GM23338 (cell line): ENCODE measurements at regions not wholly inside any gene's neighbourhood (a gene's known extent, or its start where the extent isn't known, plus 50 kb on each side); places are given as distances from the start of the nearest gene placed in this dataset.

Experiments used
- ATAC-seq: fragments of 200-7000 bp; cut with Tn5 transposase; 3 replicates; pipeline ENCODE4 v1.9.1; 2020
- DNase-seq: peaks from one replicate; pipeline ENCODE4 v3.0.0-alpha.2; 2015; ENCODE audit warnings: low spot score
- H2AFZ ChIP-seq: fragments of 200-600 bp; sonication (generic); 2 replicates; pipeline ENCODE4 v1.8.0; 2016; ENCODE audit warnings: antibody characterized with exemption, mild to moderate bottlenecking, moderate library complexity
- H3F3A ChIP-seq: fragments of 200-600 bp; sonication (generic); replicated peaks from 2 replicates; pipeline ENCODE4 v1.8.0; 2017; ENCODE audit warnings: antibody characterized with exemption, mixed run types, low read depth
- H3K27ac ChIP-seq: fragments of 200-600 bp; sonication (generic); 2 replicates; pipeline ENCODE4 v1.6.1; 2016; ENCODE audit warnings: low read depth
- H3K27me3 ChIP-seq: fragments of 200-600 bp; sonication (generic); 2 replicates; pipeline ENCODE4 v1.8.0; 2016; ENCODE audit warnings: mild to moderate bottlenecking, mixed run types, moderate library complexity; ENCODE audit not compliant: insufficient read depth
- H3K36me3 ChIP-seq: fragments of 200-600 bp; sonication (generic); 2 replicates; pipeline ENCODE4 v1.8.0; 2016; ENCODE audit warnings: mild to moderate bottlenecking; ENCODE audit not compliant: insufficient read depth
- H3K4me1 ChIP-seq: fragments of 200-600 bp; sonication (generic); 2 replicates; pipeline ENCODE4 v1.8.0; 2016; ENCODE audit warnings: mild to moderate bottlenecking, moderate library complexity; ENCODE audit not compliant: insufficient read depth
- H3K4me2 ChIP-seq: fragments of 200-600 bp; sonication (generic); 2 replicates; pipeline ENCODE4 v1.7.1; 2017; ENCODE audit warnings: mixed run types
- H3K4me3 ChIP-seq: fragments of 200-600 bp; sonication (generic); 2 replicates; pipeline ENCODE4 v1.6.1; 2016; ENCODE audit warnings: mixed run types
- H3K79me2 ChIP-seq: fragments of 200-600 bp; sonication (generic); replicated peaks from 2 replicates; pipeline ENCODE4 v1.8.0; 2017; ENCODE audit warnings: mild to moderate bottlenecking; ENCODE audit not compliant: insufficient read depth
- H3K9me2 ChIP-seq: fragments of 200-600 bp; sonication (generic); 2 replicates; pipeline ENCODE4 v1.8.0; 2017; ENCODE audit not compliant: insufficient read depth
- H4K20me1 ChIP-seq: fragments of 200-600 bp; sonication (generic); replicated peaks from 2 replicates; pipeline ENCODE4 v1.8.0; 2017; ENCODE audit warnings: mild to moderate bottlenecking; ENCODE audit not compliant: insufficient read depth
- H3K27ac Mint-ChIP-seq: 2 replicates; pipeline ENCODE4 v1.8.0; 2020; ENCODE audit warnings: inconsistent platforms, mild to moderate bottlenecking, moderate library complexity, mixed read lengths
- H3K27me3 Mint-ChIP-seq: 3 replicates; pipeline ENCODE4 v1.8.0; 2022; ENCODE audit warnings: low read depth, mild to moderate bottlenecking, moderate library complexity, mixed read lengths, inconsistent platforms; ENCODE audit not compliant: insufficient read depth, poor library complexity
- H3K36me3 Mint-ChIP-seq: 3 replicates; pipeline ENCODE4 v1.8.0; 2021; ENCODE audit warnings: low read depth, mild to moderate bottlenecking, inconsistent platforms, moderate library complexity, mixed read lengths
- H3K4me1 Mint-ChIP-seq: 3 replicates; pipeline ENCODE4 v1.8.0; 2020; ENCODE audit warnings: mild to moderate bottlenecking, inconsistent platforms, mixed read lengths
- H3K4me3 Mint-ChIP-seq: 3 replicates; pipeline ENCODE4 v1.8.0; 2021; ENCODE audit warnings: moderate library complexity, mild to moderate bottlenecking, inconsistent platforms, mixed read lengths
- H3K9me3 Mint-ChIP-seq: 3 replicates; pipeline ENCODE4 v1.8.0; 2020; ENCODE audit warnings: moderate library complexity, mild to moderate bottlenecking, inconsistent platforms, mixed read lengths
- CREB1 ChIP-seq: fragments of 250-450 bp; sonication (Bioruptor Pico); IDR thresholded peaks from 2 replicates; pipeline ENCODE4 v1.5.0; 2020; ENCODE audit warnings: low read depth, mild to moderate bottlenecking, moderate library complexity
- EZH2 ChIP-seq: fragments of 200-600 bp; sonication (generic); IDR thresholded peaks from one replicate; pipeline ENCODE4 v1.8.0; 2017; ENCODE audit warnings: antibody characterized with exemption, mild to moderate bottlenecking, low read depth; ENCODE audit not compliant: unreplicated experiment
- EZH2phosphoT487 ChIP-seq: fragments of 200-600 bp; sonication (generic); IDR thresholded peaks from one replicate; pipeline ENCODE4 v1.8.1; 2018; ENCODE audit warnings: antibody characterized with exemption; ENCODE audit not compliant: unreplicated experiment
- JUNB ChIP-seq: IDR thresholded peaks from one replicate; pipeline ENCODE4 v1.6.1; 2016; ENCODE audit warnings: antibody characterized with exemption; ENCODE audit not compliant: unreplicated experiment
- NANOG ChIP-seq: IDR thresholded peaks from 2 replicates; pipeline ENCODE4 v1.6.1; 2016; ENCODE audit warnings: antibody characterized with exemption, borderline replicate concordance
- POLR2AphosphoS5 ChIP-seq: IDR thresholded peaks from 2 replicates; pipeline ENCODE4 v1.6.1; 2016; ENCODE audit warnings: antibody characterized with exemption, low read depth
- STAT1 ChIP-seq: IDR thresholded peaks from one replicate; pipeline ENCODE4 v1.6.1; 2016; ENCODE audit warnings: antibody characterized with exemption; ENCODE audit not compliant: unreplicated experiment
- ZNF114 ChIP-seq: fragments of 250-450 bp; sonication (Bioruptor Pico); IDR thresholded peaks from 2 replicates; pipeline ENCODE4 v1.5.0; 2020; ENCODE audit warnings: mild to moderate bottlenecking, moderate library complexity
- ZNF331 ChIP-seq: fragments of 250-450 bp; sonication (Bioruptor Pico); IDR thresholded peaks from 2 replicates; pipeline ENCODE4 v1.5.0; 2020; ENCODE audit warnings: low read depth, mild to moderate bottlenecking, moderate library complexity
- TF ChIP-seq, protein P1 (sequence below): IDR thresholded peaks from one replicate; pipeline ENCODE4 v1.6.1; 2018; ENCODE audit warnings: antibody characterized with exemption; ENCODE audit not compliant: unreplicated experiment
- TF ChIP-seq, protein P2 (sequence below), 2 experiments: fragments of 200-600 bp in 1 of 2; sonication (generic) in 1 of 2; conservative IDR thresholded peaks; 2 replicates each; pipeline versions ENCODE4 v1.5.1 to v1.6.1; 2016 to 2017; ENCODE audit warnings: antibody characterized with exemption in 2 of 2, low read depth in 2 of 2, mild to moderate bottlenecking in 2 of 2, moderate library complexity in 1 of 2
- TF ChIP-seq, protein P3 (sequence below): IDR thresholded peaks from 2 replicates; pipeline ENCODE4 v1.6.1; 2016; ENCODE audit warnings: antibody characterized with exemption
- TF ChIP-seq, protein P4 (sequence below): fragments of 250-450 bp; sonication (Bioruptor Pico); IDR thresholded peaks from 2 replicates; pipeline ENCODE4 v1.5.0; 2020; ENCODE audit warnings: mild to moderate bottlenecking, moderate library complexity

DNA sequence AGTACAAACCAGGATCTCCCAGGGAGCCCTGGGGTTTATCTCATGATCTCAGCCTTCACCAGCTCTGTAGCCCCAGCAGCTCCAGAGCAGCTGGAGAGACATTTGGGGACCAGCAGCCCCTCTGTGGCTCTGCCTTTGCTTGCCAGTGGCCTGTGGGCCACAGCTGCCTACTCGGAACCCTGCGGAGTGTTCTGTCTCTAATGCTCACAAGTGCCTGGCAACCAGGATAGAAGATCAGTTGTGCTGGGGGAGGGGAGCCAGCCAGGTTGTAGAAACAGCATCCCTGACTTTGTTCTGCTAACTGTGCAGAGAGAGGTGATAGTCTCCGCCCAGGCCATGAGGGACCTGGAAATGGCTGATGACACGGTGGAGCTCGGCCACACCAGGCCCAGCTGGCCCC, 50.9 kb upstream of the KCNJ15 start:
- no peak overlapping the region for H3K4me3 ChIP-seq
- peaks cover 5% of the 10 kb centered on the region; the same call in 1 of the 3 replicates for H3K4me1 Mint-ChIP-seq
- ATAC-seq = no peak
- no peak overlapping the region for H3K4me2 ChIP-seq
- no peaks in the 10 kb centered on the region for H3K27me3 ChIP-seq
- H3K27ac ChIP-seq = no peak overlapping the region
- no peak overlapping the region for H2AFZ ChIP-seq
- no peak overlapping the region for H3K4me3 Mint-ChIP-seq
- H3F3A ChIP-seq = no peaks in the 10 kb centered on the region
- peaks cover 4% of the 10 kb centered on the region for H3K27me3 Mint-ChIP-seq
- no peak overlapping the region for H3K27ac Mint-ChIP-seq
- no peaks in the 10 kb centered on the region for H3K36me3 ChIP-seq
- TF ChIP-seq STAT1 = no peak
- no peak for TF ChIP-seq EZH2phosphoT487
- TF ChIP-seq, protein P1, sequence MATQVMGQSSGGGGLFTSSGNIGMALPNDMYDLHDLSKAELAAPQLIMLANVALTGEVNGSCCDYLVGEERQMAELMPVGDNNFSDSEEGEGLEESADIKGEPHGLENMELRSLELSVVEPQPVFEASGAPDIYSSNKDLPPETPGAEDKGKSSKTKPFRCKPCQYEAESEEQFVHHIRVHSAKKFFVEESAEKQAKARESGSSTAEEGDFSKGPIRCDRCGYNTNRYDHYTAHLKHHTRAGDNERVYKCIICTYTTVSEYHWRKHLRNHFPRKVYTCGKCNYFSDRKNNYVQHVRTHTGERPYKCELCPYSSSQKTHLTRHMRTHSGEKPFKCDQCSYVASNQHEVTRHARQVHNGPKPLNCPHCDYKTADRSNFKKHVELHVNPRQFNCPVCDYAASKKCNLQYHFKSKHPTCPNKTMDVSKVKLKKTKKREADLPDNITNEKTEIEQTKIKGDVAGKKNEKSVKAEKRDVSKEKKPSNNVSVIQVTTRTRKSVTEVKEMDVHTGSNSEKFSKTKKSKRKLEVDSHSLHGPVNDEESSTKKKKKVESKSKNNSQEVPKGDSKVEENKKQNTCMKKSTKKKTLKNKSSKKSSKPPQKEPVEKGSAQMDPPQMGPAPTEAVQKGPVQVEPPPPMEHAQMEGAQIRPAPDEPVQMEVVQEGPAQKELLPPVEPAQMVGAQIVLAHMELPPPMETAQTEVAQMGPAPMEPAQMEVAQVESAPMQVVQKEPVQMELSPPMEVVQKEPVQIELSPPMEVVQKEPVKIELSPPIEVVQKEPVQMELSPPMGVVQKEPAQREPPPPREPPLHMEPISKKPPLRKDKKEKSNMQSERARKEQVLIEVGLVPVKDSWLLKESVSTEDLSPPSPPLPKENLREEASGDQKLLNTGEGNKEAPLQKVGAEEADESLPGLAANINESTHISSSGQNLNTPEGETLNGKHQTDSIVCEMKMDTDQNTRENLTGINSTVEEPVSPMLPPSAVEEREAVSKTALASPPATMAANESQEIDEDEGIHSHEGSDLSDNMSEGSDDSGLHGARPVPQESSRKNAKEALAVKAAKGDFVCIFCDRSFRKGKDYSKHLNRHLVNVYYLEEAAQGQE = no peak
- TF ChIP-seq POLR2AphosphoS5 = no peak
- no peak for TF ChIP-seq ZNF331 (CRISPR knock-in tag)
- TF ChIP-seq, protein P2, sequence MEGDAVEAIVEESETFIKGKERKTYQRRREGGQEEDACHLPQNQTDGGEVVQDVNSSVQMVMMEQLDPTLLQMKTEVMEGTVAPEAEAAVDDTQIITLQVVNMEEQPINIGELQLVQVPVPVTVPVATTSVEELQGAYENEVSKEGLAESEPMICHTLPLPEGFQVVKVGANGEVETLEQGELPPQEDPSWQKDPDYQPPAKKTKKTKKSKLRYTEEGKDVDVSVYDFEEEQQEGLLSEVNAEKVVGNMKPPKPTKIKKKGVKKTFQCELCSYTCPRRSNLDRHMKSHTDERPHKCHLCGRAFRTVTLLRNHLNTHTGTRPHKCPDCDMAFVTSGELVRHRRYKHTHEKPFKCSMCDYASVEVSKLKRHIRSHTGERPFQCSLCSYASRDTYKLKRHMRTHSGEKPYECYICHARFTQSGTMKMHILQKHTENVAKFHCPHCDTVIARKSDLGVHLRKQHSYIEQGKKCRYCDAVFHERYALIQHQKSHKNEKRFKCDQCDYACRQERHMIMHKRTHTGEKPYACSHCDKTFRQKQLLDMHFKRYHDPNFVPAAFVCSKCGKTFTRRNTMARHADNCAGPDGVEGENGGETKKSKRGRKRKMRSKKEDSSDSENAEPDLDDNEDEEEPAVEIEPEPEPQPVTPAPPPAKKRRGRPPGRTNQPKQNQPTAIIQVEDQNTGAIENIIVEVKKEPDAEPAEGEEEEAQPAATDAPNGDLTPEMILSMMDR (conservative IDR thresholded peaks at IDR 0.05; ENCODE audit: low read depth in 2 of 2) = no peak
- TF ChIP-seq NANOG = no peak
- TF ChIP-seq, protein P3, sequence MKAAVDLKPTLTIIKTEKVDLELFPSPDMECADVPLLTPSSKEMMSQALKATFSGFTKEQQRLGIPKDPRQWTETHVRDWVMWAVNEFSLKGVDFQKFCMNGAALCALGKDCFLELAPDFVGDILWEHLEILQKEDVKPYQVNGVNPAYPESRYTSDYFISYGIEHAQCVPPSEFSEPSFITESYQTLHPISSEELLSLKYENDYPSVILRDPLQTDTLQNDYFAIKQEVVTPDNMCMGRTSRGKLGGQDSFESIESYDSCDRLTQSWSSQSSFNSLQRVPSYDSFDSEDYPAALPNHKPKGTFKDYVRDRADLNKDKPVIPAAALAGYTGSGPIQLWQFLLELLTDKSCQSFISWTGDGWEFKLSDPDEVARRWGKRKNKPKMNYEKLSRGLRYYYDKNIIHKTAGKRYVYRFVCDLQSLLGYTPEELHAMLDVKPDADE = no peak
- no peak for TF ChIP-seq CREB1 (CRISPR knock-in tag)
- no peak for TF ChIP-seq ZNF114 (CRISPR knock-in tag)
- TF ChIP-seq, protein P4, sequence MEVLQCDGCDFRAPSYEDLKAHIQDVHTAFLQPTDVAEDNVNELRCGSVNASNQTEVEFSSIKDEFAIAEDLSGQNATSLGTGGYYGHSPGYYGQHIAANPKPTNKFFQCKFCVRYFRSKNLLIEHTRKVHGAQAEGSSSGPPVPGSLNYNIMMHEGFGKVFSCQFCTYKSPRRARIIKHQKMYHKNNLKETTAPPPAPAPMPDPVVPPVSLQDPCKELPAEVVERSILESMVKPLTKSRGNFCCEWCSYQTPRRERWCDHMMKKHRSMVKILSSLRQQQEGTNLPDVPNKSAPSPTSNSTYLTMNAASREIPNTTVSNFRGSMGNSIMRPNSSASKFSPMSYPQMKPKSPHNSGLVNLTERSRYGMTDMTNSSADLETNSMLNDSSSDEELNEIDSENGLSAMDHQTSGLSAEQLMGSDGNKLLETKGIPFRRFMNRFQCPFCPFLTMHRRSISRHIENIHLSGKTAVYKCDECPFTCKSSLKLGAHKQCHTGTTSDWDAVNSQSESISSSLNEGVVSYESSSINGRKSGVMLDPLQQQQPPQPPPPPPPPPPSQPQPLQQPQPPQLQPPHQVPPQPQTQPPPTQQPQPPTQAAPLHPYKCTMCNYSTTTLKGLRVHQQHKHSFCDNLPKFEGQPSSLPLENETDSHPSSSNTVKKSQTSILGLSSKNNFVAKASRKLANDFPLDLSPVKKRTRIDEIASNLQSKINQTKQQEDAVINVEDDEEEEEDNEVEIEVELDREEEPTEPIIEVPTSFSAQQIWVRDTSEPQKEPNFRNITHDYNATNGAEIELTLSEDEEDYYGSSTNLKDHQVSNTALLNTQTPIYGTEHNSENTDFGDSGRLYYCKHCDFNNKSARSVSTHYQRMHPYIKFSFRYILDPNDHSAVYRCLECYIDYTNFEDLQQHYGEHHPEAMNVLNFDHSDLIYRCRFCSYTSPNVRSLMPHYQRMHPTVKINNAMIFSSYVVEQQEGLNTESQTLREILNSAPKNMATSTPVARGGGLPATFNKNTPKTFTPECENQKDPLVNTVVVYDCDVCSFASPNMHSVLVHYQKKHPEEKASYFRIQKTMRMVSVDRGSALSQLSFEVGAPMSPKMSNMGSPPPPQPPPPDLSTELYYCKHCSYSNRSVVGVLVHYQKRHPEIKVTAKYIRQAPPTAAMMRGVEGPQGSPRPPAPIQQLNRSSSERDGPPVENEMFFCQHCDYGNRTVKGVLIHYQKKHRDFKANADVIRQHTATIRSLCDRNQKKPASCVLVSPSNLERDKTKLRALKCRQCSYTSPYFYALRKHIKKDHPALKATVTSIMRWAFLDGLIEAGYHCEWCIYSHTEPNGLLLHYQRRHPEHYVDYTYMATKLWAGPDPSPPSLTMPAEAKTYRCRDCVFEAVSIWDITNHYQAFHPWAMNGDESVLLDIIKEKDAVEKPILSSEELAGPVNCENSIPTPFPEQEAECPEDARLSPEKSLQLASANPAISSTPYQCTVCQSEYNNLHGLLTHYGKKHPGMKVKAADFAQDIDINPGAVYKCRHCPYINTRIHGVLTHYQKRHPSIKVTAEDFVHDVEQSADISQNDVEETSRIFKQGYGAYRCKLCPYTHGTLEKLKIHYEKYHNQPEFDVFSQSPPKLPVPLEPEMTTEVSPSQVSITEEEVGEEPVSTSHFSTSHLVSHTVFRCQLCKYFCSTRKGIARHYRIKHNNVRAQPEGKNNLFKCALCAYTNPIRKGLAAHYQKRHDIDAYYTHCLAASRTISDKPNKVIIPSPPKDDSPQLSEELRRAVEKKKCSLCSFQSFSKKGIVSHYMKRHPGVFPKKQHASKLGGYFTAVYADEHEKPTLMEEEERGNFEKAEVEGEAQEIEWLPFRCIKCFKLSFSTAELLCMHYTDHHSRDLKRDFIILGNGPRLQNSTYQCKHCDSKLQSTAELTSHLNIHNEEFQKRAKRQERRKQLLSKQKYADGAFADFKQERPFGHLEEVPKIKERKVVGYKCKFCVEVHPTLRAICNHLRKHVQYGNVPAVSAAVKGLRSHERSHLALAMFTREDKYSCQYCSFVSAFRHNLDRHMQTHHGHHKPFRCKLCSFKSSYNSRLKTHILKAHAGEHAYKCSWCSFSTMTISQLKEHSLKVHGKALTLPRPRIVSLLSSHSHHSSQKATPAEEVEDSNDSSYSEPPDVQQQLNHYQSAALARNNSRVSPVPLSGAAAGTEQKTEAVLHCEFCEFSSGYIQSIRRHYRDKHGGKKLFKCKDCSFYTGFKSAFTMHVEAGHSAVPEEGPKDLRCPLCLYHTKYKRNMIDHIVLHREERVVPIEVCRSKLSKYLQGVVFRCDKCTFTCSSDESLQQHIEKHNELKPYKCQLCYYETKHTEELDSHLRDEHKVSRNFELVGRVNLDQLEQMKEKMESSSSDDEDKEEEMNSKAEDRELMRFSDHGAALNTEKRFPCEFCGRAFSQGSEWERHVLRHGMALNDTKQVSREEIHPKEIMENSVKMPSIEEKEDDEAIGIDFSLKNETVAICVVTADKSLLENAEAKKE (CRISPR knock-in tag) = no peak
- TF ChIP-seq EZH2 = no peak
- no peak for TF ChIP-seq JUNB
- H3K9me3 Mint-ChIP-seq = peaks cover 22% of the 10 kb centered on the region
- no peaks in the 10 kb centered on the region for H3K4me1 ChIP-seq
- H4K20me1 ChIP-seq = no peaks in the 10 kb centered on the region
- no peaks in the 10 kb centered on the region for H3K79me2 ChIP-seq
- no peaks in the 10 kb centered on the region; the same call in 1 of the 3 replicates for H3K36me3 Mint-ChIP-seq
- DNase-seq = no peak
- H3K9me2 ChIP-seq = peaks cover 12% of the 10 kb centered on the region; the same call in 1 of the 2 replicates
